IPS-18a (cell line): ENCODE measurements at regions not wholly inside any gene's neighbourhood (a gene's known extent, or its start where the extent isn't known, plus 50 kb on each side); places are given as distances from the start of the nearest gene placed in this dataset.
"Not testable (repeated sequence)": the region's sequence is repeated elsewhere in the genome, so short reads cannot be mapped to it uniquely, and the experiment has no call there.

Experiments used
- H3K27ac ChIP-seq: one replicate; pipeline ENCODE4 v1.5.1; 2013; ENCODE audit warnings: low read length
- H3K27me3 ChIP-seq: one replicate; pipeline ENCODE4 v1.6.1; 2013; ENCODE audit warnings: mild to moderate bottlenecking, low read length; ENCODE audit not compliant: control insufficient read depth, insufficient read depth
- H3K36me3 ChIP-seq: one replicate; pipeline ENCODE4 v1.6.1; 2013; ENCODE audit warnings: low read depth, low read length; ENCODE audit not compliant: control insufficient read depth
- H3K4me1 ChIP-seq: one replicate; pipeline ENCODE4 v1.6.1; 2013; ENCODE audit warnings: low read depth, low read length; ENCODE audit not compliant: control insufficient read depth
- H3K4me3 ChIP-seq: one replicate; pipeline ENCODE4 v1.5.1; 2013; ENCODE audit warnings: low read length
- H3K9ac ChIP-seq: one replicate; pipeline ENCODE4 v1.6.1; 2013; ENCODE audit warnings: mild to moderate bottlenecking, low read length, moderate library complexity
- H3K9me3 ChIP-seq: one replicate; pipeline ENCODE4 v1.6.1; 2013; ENCODE audit warnings: low read depth, low read length; ENCODE audit not compliant: control insufficient read depth

DNA sequence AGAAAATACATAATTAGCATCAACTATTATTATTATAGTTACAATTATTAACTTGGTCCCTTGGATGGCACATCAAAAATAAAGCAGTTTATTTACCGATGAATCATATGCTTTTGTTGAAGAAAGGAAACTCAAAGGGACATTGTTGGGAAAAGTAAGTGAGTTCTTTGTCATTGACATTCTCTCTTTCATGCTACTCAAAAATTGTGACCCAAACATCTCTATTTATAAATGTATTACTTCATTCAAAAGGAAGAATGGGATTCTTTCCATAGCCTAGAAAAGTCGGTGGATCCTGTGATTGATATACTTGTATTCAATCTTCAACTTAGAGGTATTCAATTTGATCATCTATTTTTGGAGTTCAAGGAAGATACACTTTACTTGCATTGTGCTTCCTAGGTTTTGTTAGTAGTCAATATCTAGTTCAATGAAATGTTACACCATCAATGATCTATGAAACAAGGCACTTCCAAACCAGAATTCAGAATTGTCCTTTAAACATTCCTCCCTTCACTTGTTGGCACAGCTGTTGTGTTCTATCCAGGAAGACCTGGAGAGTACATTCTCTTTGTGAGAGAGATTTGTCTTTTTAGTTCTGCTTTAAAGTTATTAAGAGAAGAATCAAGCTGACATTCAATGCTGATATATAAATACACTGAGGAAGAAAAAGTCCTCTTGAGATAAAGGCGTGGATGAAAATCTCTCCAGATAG lies 235.2 kb downstream of the TMEM26 start:
- no peaks in the 10 kb centered on the region for H3K27me3 ChIP-seq
- H3K4me3 ChIP-seq = no peak overlapping the region
- H3K36me3 ChIP-seq = no peaks in the 10 kb centered on the region
- H3K27ac ChIP-seq = no peak overlapping the region
- no peaks in the 10 kb centered on the region for H3K9me3 ChIP-seq
- H3K9ac ChIP-seq = no peak overlapping the region
- no peaks in the 10 kb centered on the region for H3K4me1 ChIP-seq

DNA sequence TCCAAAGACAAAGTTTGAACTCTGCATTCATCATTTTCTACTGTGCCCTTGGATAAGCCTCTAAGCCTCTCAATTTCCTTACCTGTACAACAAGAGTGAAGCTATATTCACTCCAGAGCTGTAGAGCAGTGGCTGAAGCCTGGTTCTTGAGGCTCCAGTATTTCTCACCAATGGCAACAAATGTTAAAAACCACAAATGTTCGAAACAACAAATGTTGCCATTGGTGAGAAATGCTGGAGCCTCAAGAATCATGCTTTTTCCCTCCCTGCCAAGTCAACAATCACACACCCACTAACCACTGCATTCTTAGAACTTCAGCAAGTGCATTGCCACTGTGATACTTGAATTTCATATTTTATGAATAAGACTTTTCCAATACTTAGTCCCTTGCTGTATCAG lies 237.9 kb downstream of the TMEM26 start:
- Histone ChIP-seq H3K4me3 (no peak overlapping the region), H3K9ac (no peak overlapping the region), H3K36me3 (no peaks in the 10 kb centered on the region), H3K9me3 (no peaks in the 10 kb centered on the region), H3K27ac (no peak overlapping the region), H3K4me1 (no peaks in the 10 kb centered on the region), H3K27me3 (no peaks in the 10 kb centered on the region)

DNA sequence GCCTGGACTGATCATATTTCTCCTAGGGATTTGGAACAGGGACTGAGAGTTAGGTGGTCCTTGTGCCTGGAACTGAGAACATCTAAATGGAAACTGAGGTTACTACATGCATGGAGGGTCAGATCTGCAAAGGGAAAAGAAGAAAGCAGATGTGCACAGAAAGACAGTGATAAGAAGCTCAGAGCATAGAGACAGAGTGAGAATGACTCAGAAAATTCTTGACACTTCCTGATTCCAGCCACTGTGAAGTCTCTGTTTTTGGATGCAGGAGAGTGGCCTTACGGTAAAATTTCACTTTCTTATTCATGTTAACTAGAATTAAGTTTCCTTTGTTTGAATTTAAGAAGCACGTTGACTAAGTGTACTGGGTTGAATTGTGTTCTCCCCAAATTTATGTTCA lies 241.7 kb downstream of the TMEM26 start:
- Histone ChIP-seq H3K27me3 (no peaks in the 10 kb centered on the region), H3K27ac (no peak overlapping the region), H3K36me3 (no peaks in the 10 kb centered on the region), H3K4me3 (no peak overlapping the region), H3K4me1 (no peaks in the 10 kb centered on the region), H3K9ac (no peak overlapping the region), H3K9me3 (no peaks in the 10 kb centered on the region)

DNA sequence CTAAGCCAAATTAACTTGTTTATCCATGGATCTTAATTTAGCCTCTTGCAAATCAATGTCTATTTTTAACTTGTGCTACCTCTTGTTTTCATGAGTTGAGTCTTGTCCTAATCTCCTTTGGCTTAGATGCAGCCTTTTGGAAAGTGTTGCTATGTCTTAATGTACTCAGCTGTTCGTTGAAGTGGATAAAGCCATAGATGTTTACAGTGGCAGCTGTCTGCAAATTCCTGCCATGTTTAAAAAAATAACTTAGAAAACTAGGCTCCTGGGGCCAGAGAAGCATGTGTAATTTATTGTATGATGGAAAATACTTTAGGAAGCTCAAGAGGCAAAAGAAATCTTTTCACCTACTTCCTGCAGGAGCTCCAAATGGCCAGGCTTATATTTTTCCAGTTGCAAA lies 253.1 kb upstream of the RHOBTB1 start:
- no peaks in the 10 kb centered on the region for H3K27me3 ChIP-seq
- no peak overlapping the region for H3K27ac ChIP-seq
- no peaks in the 10 kb centered on the region for H3K4me1 ChIP-seq
- H3K36me3 ChIP-seq = no peaks in the 10 kb centered on the region
- no peak overlapping the region for H3K9ac ChIP-seq
- H3K4me3 ChIP-seq = no peak overlapping the region
- H3K9me3 ChIP-seq = peaks cover 5% of the 10 kb centered on the region

DNA sequence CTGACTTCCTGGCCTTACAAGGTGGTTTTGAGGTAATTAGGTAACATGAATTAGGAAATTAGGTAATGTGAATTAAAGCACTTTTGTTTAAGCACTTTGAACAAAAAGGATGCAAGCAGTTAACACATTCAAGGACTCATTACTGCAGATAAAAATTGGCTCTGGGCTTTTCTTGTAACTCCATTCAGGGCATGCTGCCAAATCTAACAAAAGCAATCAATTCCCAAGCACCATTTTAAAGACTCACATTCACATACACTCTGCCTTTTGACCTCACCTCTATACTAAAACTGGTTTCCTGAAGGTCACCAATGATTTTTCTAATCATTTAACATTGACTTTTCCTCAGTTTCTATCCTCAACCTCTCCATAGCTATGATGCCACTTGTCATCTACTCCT lies 251.2 kb upstream of the RHOBTB1 start:
- Histone ChIP-seq H3K9me3 (peaks cover 8% of the 10 kb centered on the region), H3K4me3 (no peak overlapping the region), H3K27ac (no peak overlapping the region), H3K4me1 (no peaks in the 10 kb centered on the region), H3K36me3 (no peaks in the 10 kb centered on the region), H3K9ac (no peak overlapping the region), H3K27me3 (no peaks in the 10 kb centered on the region)

DNA sequence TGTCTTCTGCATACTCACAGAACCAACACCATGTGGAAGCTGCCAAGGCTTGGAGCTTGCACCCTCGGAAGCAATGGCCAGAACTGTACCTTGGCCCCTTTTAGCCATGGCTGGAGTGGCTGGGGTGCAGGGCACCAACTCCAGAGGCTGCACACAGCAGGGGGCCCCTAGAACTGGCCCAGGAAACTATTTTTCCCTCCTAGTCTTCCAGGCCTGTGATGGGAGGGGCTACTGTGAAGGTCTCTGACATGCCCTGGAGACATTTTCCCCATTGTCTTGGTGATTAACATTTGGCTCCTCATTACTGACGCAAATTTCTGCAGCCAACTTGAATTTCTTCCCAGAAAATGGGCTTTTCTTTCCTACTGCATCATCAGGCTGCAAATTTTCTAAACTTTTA lies 248.6 kb upstream of the RHOBTB1 start:
- not testable (repeated sequence) for H3K36me3 ChIP-seq

DNA sequence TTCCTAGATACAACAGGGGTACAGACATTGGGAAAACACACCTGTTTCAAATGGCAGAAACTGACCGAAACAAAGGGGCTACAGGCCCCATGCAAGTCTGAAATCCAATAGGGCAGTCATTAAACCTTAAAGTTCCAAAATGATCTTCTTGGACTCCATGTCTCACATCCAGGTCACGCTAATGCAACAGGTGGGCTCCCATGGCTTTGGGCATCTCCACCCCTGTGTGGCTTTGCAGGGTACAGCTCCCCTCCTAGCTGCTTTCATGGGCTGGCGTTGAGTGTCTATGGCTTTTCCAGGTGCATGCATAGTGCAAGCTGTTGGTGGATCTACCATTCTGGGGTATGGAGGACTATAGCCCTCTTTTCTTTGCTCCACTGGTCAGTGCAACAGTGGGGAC lies 248.1 kb upstream of the RHOBTB1 start:
- H3K9me3 ChIP-seq = peaks cover 8% of the 10 kb centered on the region
- no peaks in the 10 kb centered on the region for H3K36me3 ChIP-seq
- H3K27ac ChIP-seq = no peak overlapping the region

More for the DNA sequence above, 248.6 kb upstream of the RHOBTB1 start:
- H3K4me3 ChIP-seq, H3K27me3 ChIP-seq, H3K9ac ChIP-seq, H3K27ac ChIP-seq, H3K4me1 ChIP-seq, H3K9me3 ChIP-seq: not testable (repeated sequence)

DNA sequence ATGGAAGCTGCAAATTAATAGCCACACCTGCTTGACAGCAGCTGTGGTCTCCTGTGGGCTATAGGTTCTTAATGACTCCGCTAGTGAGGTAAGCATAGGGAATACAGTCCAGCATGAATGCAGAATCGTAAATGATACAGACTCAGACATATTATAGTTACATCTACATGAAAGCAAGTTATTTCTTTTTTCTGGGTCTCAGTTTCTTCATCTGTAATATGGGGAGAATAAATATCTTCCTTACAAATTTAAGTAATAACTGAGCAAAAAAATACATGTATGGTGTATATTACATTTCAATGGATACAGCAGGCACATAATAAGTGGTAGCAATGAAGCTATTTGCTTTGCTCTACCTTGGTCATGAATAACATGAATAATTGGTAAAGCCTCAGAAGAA lies 245.9 kb upstream of the RHOBTB1 start:
- no peaks in the 10 kb centered on the region for H3K27me3 ChIP-seq
- H3K36me3 ChIP-seq = no peaks in the 10 kb centered on the region
- H3K4me1 ChIP-seq = peaks cover 3% of the 10 kb centered on the region
- no peak overlapping the region for H3K27ac ChIP-seq
- H3K9me3 ChIP-seq = peaks cover 8% of the 10 kb centered on the region
- H3K9ac ChIP-seq = no peak overlapping the region
- H3K4me3 ChIP-seq = no peak overlapping the region

More for the DNA sequence above, 248.1 kb upstream of the RHOBTB1 start:
- Histone ChIP-seq H3K27me3 (no peaks in the 10 kb centered on the region), H3K9ac (no peak overlapping the region), H3K4me3 (no peak overlapping the region), H3K4me1 (peaks cover 3% of the 10 kb centered on the region)

DNA sequence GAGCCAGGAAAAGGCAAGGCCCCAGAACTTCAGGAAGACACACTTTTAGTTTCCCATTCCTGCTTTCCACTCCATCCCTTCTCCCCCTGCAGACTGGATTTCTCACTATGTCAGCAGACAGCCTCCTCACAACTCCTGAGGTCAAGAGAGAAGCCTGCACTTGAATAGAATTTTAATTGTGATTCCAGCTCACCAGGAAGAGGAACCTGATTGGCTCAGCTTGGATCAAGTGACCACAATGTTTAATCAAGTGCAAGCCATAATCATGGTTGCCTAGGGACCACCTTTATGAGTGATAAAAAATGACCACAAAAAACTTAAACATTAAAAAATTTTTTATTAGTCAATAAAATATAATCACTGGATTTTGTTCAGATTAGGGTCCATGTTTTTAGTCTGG lies 244.7 kb upstream of the RHOBTB1 start:
- Histone ChIP-seq H3K27ac (no peak overlapping the region), H3K9me3 (peaks cover 8% of the 10 kb centered on the region), H3K4me1 (peaks cover 3% of the 10 kb centered on the region), H3K27me3 (no peaks in the 10 kb centered on the region), H3K4me3 (no peak overlapping the region), H3K9ac (no peak overlapping the region), H3K36me3 (no peaks in the 10 kb centered on the region)

DNA sequence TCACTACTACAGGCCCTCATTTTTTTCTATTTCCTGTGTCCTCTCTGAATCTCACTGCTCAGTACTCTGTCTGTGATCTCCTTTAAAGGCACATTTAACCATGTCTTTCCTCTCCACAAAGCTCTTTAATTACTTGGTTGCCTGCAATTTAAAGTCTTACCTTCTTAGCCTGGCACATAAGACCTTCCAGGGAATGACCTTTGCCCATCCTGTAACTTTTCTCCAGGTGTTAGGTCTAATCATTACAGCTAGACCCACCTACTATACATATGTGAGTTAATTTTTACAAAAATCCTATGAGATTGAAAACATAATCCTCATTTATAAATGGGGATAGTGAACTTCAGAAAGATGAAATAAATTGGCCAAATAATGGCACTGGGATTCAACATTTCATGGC lies 244.1 kb upstream of the RHOBTB1 start:
- no peaks in the 10 kb centered on the region for H3K36me3 ChIP-seq
- H3K9ac ChIP-seq = no peak overlapping the region
- H3K9me3 ChIP-seq = peaks cover 8% of the 10 kb centered on the region
- H3K27ac ChIP-seq = no peak overlapping the region
- peaks cover 3% of the 10 kb centered on the region for H3K4me1 ChIP-seq
- no peaks in the 10 kb centered on the region for H3K27me3 ChIP-seq
- H3K4me3 ChIP-seq = no peak overlapping the region

DNA sequence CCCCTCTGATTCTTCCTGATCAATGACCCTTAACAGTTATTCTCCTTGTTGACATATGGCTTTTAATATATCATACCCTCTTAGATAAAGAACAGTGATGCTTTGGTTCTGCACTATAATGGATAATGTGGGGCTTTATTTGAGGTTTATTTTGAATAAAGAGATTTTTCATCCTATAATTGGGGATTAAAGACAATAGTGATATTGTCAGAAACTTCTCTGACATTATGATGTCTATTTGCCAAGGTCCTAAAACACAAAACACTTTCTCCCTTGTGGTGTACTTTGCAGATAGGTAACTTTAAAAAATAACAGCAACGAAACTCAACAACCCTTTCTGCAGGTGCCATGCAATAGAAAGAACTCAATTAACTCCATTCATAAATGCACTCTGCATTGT lies 243.6 kb upstream of the RHOBTB1 start:
- peaks cover 8% of the 10 kb centered on the region for H3K9me3 ChIP-seq
- no peak overlapping the region for H3K27ac ChIP-seq
- H3K4me1 ChIP-seq = peaks cover 3% of the 10 kb centered on the region
- H3K4me3 ChIP-seq = no peak overlapping the region
- no peaks in the 10 kb centered on the region for H3K36me3 ChIP-seq
- no peaks in the 10 kb centered on the region for H3K27me3 ChIP-seq
- no peak overlapping the region for H3K9ac ChIP-seq

DNA sequence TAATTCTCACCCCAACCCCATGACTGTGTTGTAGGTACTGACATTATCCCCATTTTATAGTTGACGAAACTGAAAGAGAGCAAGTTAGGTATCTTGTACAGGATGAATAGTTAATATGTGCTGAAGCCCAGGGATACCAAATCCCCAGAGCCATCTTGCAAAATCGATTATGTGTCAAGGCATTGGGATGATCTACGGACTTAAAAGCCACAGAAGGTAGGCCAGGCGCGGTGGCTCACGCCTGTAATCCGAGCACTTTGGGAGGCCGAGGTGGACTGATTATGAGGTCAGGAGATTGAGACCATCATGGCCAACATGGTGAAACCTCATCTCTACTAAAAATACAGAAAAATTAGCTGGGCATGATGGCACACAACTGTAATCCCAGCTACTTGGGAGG lies 242.4 kb upstream of the RHOBTB1 start:
- H3K36me3 ChIP-seq = no peaks in the 10 kb centered on the region
- H3K4me3 ChIP-seq = no peak overlapping the region
- H3K27me3 ChIP-seq = no peaks in the 10 kb centered on the region
- H3K4me1 ChIP-seq = peaks cover 3% of the 10 kb centered on the region
- no peak overlapping the region for H3K9ac ChIP-seq
- H3K9me3 ChIP-seq = no peaks in the 10 kb centered on the region
- H3K27ac ChIP-seq = no peak overlapping the region
